ENCODE measurements at regions not wholly inside any gene's neighbourhood (a gene's known extent, or its start where the extent isn't known, plus 50 kb on each side); places are given as distances from the start of the nearest gene placed in this dataset.
"Not testable (repeated sequence)": the region's sequence is repeated elsewhere in the genome, so short reads cannot be mapped to it uniquely, and the experiment has no call there.

GRCh38 chr2:219743548-219743947, 116.1 kb downstream of the SLC4A3 start:
- H3K36me3 ChIP-seq: no peaks in the 10 kb centered on the region
- intact Hi-C loops (cut with DNase I): no loop called here
- DNase-seq (no peak), ATAC-seq (no peak), FAIRE-seq (no peak)
- H3K27ac ChIP-seq: no peak overlapping the region
- TF ChIP-seq CTCF (IDR thresholded peaks at IDR 0.05): no peak
- no peaks in the 10 kb centered on the region for H3K9me3 ChIP-seq
- H3K27me3 ChIP-seq: no peaks in the 10 kb centered on the region
- WGBS, 2 donors: 53 to 69% methylated on average over 1 of the region's 1 CpG
- no peak overlapping the region for H3K4me3 ChIP-seq
- H3K4me1 ChIP-seq: no peaks in the 10 kb centered on the region

GRCh38 chr2:219744066-219744465, 116.6 kb downstream of the SLC4A3 start:
- H3K4me3 ChIP-seq: no peak overlapping the region
- intact Hi-C loops (cut with DNase I): no loop called here
- H3K27ac ChIP-seq: no peak overlapping the region
- DNase-seq: no peak
- H3K27me3 ChIP-seq: no peaks in the 10 kb centered on the region
- H3K9me3 ChIP-seq: no peaks in the 10 kb centered on the region
- H3K4me1 ChIP-seq: no peaks in the 10 kb centered on the region
- no peak for TF ChIP-seq CTCF (IDR thresholded peaks at IDR 0.05)
- 36% methylated on average over 2 of the region's 2 CpGs for WGBS, 2 donors
- FAIRE-seq: no peak
- no peaks in the 10 kb centered on the region for H3K36me3 ChIP-seq
- ATAC-seq: no peak

- ATAC-seq (no peak), FAIRE-seq (no peak), DNase-seq (no peak)
- no peaks in the 10 kb centered on the region for H3K4me1 ChIP-seq
- H3K9me3 ChIP-seq: no peaks in the 10 kb centered on the region
- intact Hi-C loops (cut with DNase I): no loop called here
- no peak overlapping the region for H3K27ac ChIP-seq
- no peak overlapping the region for H3K4me3 ChIP-seq
- no peaks in the 10 kb centered on the region for H3K27me3 ChIP-seq
- H3K36me3 ChIP-seq: no peaks in the 10 kb centered on the region
- no peak for TF ChIP-seq CTCF (IDR thresholded peaks at IDR 0.05)
- WGBS, 2 donors: 63 to 71% methylated on average over 4 of the region's 4 CpGs
Measured at GRCh38 chr2:219744600-219744999, 117.2 kb downstream of the SLC4A3 start.

GRCh38 chr2:219747637-219748036, 120.2 kb downstream of the SLC4A3 start:
- Histone ChIP-seq H3K27me3 (no peaks in the 10 kb centered on the region), H3K4me1 (no peaks in the 10 kb centered on the region), H3K9me3 (no peaks in the 10 kb centered on the region), H3K4me3 (no peak overlapping the region), H3K36me3 (no peaks in the 10 kb centered on the region), H3K27ac (no peak overlapping the region)
- WGBS, 2 donors: 92% methylated on average over 1 of the region's 1 CpG; no CpG with 5 or more reads in 1 of the 2 donors
- ATAC-seq: no peak
- intact Hi-C loops (cut with DNase I): no loop called here
- no peak for TF ChIP-seq CTCF (IDR thresholded peaks at IDR 0.05)
- no peak for DNase-seq
- no peak for FAIRE-seq

GRCh38 chr2:219748671-219749570, 121.5 kb downstream of the SLC4A3 start:
- 65 to 71% methylated on average over 4 of the region's 4 CpGs for WGBS, 2 donors
- intact Hi-C loops (cut with DNase I): no loop called here
- DNase-seq: no peak

GRCh38 chr2:219751121-219751520, 123.7 kb downstream of the SLC4A3 start:
- DNase-seq: peak in 1 of 6 donors; percentile 38
- ATAC-seq; FAIRE-seq; H3K27me3 ChIP-seq; H3K9me3 ChIP-seq; H3K4me1 ChIP-seq; H3K4me3 ChIP-seq; H3K36me3 ChIP-seq; intact Hi-C loops (cut with DNase I); H3K27ac ChIP-seq: not testable (repeated sequence)
- 95% methylated on average over 28 to 34 of the region's 34 CpGs for WGBS, 2 donors

More at GRCh38 chr2:219748671-219749570, 121.5 kb downstream of the SLC4A3 start:
- FAIRE-seq (no peak), ATAC-seq (no peak)
- no peak overlapping the region for H3K4me3 ChIP-seq
- H3K27me3 ChIP-seq: no peaks in the 10 kb centered on the region
- no peaks in the 10 kb centered on the region for H3K9me3 ChIP-seq
- H3K4me1 ChIP-seq: no peaks in the 10 kb centered on the region
- TF ChIP-seq CTCF (IDR thresholded peaks at IDR 0.05): no peak
- no peak overlapping the region for H3K27ac ChIP-seq
- no peaks in the 10 kb centered on the region for H3K36me3 ChIP-seq

All from pancreas (tissue), 10 donors.